GM18507 (cell line): ENCODE measurements at regions not wholly inside any gene's neighbourhood (a gene's known extent, or its start where the extent isn't known, plus 50 kb on each side); places are given as distances from the start of the nearest gene placed in this dataset.

Experiments
- DNase-seq: peaks from one replicate; pipeline ENCODE4 v3.0.0; 2011; ENCODE audit warnings: low read depth; ENCODE audit not compliant: insufficient read length; ENCODE audit errors: extremely low spot score
- FAIRE-seq: peaks from 2 replicates; lab custom pipeline; 2011; peaks lifted over from hg19 to GRCh38; lab: Jason Lieb, UNC

DNA sequence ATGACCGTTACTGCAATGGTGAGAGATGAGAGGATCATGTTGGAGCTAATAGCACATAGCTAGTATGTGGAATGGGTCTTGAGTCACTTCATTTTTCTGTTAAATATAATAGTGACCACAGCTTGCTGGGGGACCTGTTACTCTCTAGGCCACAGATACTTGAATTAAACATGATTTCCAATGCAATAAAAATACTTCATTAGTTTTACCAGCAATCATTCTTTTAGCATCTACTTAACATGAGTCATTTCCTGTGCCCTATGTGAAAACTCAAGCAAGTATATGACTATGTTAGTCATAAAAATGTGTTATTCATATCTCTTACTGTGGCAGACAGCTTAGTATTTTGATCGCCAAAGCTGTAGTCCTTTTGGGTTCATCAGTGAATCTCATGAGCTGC, 798.8 kb downstream of the SLC16A7 start:
- no peak for DNase-seq

DNA sequence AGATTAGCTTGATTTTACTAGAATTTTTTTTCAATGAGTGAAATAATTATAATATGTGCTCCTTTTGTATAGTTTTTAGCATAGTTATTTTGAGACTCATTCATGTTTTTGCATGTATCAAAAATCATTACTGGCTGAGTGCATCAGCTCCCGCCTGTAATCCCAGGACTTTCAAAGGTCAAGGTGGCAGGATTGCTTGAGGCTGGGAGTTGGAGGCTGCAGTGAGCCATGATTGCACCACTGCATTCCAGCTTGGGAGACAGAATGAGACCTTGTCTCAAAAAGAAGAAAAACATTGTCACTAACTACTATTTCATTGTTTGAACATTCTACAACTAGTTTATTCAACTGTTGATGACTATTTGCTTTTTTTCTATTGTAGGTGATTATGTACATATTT, 802.7 kb downstream of the SLC16A7 start:
- FAIRE-seq, result no peak
- no peak for DNase-seq

More for the DNA sequence above, 798.8 kb downstream of the SLC16A7 start:
- no peak for FAIRE-seq

DNA sequence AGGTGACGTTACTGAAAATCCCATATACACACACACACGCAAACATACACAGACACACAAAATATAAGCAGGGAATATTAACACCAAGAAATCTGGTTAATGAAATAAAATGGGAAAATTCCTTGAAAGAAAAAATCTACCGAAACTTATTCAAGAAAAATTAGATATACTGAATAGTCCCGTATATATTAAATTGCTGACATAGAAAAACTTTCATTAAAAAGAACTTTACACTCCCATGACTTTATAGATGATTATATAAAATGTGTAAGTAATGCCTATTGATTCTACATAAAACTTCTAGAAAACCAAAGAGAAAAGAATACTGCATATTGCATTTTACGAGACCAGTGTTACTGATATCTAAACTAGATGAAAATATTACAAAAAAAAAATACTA, 803.2 kb downstream of the SLC16A7 start:
- DNase-seq (no peak), FAIRE-seq (no peak)

DNA sequence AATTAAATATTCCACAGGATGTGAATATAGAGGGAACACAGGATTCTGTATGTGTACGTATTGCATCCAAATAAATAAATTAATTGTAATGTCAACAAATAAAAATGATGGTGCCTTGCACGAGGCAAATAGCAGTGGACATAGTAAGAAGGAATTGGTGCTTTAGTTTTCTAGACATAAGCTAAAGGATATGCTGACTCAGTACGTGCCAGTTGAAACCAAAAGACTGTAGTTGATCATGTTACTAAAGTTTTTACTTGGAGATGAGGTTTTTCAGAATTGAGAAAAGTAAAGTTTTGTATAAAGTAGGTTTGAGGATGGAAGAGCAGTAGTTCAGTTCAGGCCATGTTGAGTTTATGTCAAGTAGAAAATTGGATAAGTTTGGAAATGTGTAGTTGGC, 807.2 kb downstream of the SLC16A7 start:
- DNase-seq (no peak), FAIRE-seq (no peak)

DNA sequence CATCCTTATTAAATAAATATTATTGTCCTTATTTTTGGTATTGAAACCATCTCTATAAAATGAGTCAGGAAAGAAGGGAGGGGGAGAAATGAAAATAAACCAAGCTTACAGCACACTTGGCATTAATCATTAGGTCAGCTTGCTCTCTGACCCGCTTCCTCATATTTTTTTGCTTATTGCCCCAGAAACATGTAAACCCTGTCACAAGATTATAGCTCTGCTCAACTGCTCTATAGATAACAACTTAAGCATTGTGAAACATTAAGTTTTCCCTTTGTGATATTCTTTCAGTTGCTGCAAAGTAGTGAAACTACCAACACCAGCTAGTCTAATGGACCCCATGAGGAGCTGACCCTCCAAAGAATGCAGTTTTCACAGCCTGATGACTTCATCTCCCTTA, 819.5 kb downstream of the SLC16A7 start:
- DNase-seq (no peak), FAIRE-seq (no peak)

DNA sequence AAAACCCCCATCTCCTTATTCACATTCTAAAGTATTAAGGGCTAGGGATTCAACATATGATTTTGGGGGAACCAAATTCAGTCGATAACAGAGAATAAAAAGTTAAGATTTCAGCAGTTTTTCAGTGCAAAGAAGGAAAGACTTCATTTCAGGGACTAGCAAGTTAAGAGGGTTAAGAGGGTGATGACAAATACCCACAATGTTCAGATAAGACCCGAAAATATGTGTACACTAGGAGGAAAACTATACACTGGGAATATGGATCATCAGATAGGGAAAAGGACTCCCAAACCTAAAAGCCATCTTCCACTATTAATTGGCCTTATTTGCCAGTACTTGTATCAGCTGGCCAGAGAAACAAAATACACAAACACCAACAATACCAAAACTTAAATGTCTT, 824.2 kb downstream of the SLC16A7 start:
- FAIRE-seq, result no peak
- DNase-seq, result no peak

DNA sequence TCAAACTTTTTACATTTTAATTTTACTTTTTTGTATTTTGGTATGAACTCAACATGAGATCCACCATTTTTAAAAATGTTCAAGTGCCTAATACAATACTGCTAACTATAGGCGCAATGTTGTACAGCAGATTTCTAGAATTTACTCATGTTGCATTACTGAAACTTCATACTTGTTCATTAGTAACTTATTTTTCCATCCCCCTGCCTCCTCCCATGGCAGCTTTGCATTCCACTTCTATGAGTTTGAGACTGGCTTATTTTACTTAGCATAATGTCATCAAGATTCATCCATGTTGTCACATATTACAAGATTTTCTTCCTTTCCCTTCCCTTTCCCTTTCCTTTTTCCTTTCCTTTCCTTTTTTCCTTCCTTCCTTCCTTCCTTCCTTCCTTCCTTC, 825.9 kb downstream of the SLC16A7 start:
- DNase-seq (no peak), FAIRE-seq (no peak)

DNA sequence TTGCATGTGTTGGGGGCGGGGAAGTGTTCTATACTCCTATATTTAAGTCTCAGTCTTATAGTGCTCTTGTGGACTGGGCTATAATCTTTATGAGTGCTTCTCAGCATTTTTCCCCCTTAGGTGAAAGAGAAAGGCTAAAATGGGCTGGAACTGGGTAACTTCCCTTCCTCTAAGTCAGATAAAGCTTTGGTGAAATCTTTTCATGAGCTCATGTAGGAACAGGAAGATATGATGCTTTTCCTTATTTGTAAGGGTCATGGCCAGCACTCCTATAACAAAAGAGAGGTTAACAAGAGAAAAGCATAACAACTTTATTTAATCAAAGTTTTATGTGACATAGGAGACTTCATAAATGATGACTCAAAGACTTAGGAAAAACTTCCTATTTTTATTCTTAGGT, 841.5 kb downstream of the SLC16A7 start:
- DNase-seq, result no peak
- no peak for FAIRE-seq

DNA sequence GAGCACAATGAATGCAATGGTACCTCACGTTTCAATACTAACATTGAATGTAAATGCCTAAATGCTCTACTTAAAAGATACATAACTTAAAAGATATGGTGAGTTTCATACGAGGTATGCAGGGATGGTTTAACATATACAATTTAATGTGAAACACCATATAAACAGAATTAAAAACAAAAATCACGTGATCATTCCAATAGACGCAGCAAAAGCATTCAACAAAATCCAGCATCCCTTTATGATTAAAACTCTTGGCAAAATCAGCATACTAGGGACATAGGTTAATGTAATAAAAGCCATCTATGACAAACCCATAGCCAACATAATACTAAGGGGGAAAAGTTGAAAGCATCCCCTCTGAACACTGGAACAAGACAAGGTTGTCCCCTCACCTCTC, 845.7 kb downstream of the SLC16A7 start:
- DNase-seq (no peak), FAIRE-seq (no peak)

DNA sequence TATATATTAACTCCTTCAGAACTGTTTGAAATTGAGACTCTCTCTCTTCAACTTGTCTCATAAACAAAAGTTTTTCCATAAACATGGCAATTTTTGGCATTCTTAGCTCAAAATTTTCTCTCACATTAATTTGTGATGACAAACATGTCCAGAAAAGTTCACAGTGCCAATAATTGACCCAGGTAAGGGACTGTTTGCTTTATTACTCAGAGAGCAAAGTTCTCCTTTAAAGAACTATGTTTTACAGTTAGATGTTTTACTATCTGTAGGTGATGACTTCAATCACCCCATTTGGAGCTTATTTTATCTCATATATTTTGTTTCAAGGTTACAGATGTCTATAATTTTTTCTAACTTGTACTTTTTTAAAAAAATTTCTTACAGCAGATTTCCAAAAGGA, 855.6 kb downstream of the SLC16A7 start:
- no peak for DNase-seq

DNA sequence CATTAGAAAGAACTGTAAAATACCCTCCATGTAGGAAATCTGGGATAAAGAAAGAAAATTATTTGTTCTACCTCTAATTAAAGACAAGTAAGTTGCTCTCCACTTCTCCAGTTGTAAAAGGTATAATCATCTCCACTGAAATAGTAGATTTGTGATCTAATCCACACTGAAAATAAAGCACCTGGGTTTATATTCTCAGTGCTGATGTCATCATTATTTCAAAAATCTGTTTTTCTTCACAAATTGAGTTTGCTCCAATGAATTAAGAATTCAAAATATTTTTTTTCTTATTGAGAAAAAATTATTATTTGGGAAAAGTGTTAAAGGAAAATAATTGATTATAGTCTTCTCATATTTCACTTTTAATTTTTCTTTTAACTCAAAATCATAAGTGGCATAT, 869.2 kb downstream of the SLC16A7 start:
- FAIRE-seq, result no peak
- DNase-seq, result no peak

More for the DNA sequence above, 855.6 kb downstream of the SLC16A7 start:
- FAIRE-seq, result no peak

DNA sequence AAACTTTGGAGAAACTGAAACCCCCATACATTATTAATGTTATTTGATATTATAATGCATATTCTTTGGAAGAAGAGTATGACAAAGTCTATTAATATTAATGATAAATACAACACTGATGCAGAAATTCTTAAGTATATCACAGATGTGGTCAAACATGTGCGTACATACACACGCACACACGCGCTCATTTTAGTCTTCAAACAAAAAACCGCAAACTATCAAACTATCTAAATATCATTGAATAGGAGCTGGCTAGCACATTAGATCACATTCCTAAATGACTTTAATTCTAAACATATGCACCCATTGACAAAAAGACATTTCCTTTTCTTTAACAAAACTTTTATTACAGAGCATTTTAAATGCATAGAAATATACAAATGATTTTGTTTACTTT, 872.7 kb downstream of the SLC16A7 start:
- DNase-seq (no peak), FAIRE-seq (no peak)

DNA sequence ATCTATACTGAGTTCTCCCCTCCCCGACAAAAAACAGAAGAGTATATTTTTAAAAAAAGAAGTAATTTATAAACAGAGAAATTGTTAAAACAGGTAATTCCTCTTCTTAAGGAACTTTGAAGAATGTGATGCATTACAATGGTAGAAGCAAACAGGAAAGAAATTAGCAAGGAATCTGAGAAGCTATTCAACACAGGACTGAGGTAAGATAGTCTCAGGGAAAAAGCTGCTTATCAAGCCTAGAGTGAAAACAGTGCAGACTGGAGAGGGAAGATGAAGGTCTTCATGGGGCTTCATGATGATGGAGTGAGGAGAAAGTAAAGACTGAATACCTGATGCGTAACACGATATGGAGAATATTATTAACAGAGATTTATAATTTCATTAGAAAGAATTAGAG, 880.0 kb downstream of the SLC16A7 start:
- DNase-seq (no peak), FAIRE-seq (no peak)

DNA sequence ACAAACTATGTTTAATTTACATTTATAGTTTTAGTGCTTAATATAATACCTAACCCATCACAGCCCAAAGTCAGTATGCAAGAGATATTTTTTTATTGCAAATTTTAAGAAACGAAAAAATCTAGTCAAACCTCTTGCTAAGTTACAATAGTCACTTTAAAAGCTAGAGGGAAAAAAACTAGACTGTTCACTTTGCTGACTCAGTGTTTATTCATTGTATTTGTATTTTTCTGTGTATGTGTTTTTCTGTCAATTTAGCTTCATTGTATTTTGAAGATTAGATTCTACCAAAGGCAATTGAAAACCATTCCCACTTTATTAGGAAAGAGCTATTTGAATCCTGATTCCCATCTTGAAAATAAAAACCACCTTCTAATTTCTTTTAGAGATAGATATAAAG, 891.5 kb downstream of the SLC16A7 start:
- no peak for FAIRE-seq
- DNase-seq, result no peak

DNA sequence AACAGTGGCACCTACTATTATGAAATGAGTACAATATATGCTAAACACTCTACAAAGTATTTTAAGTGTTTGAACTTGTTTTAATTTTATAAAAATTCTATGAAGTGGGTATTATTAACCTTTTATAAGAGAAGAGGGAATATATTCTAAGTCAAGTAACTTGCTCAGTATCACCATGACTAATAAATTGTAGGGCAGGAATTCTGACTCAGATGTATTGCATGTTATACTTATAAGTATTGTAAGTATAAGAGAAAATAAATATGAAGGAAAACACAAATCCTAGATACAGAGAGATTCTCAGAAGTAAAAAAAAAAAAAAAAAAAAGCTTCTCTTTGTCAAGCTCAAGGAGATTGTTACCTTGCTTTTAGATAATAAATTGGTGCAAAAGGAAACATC, 893.2 kb downstream of the SLC16A7 start:
- FAIRE-seq (no peak), DNase-seq (no peak)

DNA sequence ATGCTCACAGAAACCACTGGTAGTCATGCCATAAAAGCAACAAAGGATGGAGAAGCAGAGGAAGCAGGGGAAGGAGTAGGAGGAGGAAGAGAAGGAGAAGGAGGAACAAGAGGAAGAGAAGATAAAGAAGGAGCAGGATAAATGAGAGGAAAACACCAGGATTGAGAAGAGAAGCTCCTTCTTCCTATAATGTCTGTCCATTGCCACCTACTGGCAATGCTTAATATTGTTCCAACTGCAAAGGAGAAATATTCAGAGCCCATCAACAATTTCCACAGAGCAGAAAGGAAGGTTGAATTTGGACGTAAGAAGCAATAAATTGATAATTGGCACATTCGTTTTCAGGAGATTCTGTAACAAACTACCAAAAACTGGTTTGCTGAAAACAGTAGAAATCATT, 898.4 kb downstream of the SLC16A7 start:
- FAIRE-seq, result no peak
- no peak for DNase-seq

DNA sequence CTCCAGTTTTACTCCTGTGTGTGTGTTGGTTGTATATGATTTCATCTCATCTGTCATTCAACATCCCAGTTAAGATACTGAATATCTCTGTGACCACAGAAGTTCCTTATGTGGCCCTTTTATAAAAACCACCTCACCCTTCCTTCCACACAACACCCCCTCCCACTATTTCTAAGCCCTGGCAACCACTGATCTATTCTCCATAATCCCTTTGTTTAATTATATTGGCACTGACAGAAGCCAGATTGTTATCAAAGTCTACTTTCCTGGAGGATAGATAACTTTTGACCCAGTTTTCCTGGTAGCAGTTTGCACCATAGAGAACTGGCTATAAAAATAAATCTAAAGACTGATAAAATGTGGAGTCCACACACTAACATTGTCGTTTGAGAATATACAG, 902.8 kb downstream of the SLC16A7 start:
- no peak for FAIRE-seq

DNA sequence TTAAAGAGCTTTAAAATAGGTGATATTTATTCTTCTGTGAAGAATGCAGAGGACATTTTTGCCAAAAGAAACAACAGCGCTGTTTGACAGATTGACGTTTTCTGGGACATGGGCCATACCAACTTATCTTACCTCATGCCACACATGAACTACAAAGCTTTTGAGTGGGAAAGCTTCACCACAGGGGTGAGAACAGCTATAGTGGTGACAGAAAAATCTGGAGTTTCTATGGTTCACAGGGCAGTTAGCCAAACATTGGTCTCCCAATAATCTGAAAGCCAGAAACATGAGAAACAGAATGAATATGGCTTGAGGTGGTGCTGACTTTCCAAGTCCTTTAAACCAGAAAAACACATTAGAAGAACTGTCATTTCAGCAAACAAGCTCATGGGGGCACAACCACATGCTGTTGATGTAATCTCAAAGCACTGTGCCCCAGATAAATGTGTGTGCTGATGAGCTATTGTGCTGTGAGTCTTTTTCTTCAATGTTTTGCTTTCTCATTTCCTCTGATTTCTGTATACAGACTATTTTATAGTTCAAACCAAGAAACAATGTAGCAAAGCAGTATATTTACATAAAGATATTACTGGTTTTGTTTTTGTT, 905.4 kb downstream of the SLC16A7 start:
- FAIRE-seq (no peak), DNase-seq (no peak)

More for the DNA sequence above, 902.8 kb downstream of the SLC16A7 start:
- DNase-seq, result no peak

DNA sequence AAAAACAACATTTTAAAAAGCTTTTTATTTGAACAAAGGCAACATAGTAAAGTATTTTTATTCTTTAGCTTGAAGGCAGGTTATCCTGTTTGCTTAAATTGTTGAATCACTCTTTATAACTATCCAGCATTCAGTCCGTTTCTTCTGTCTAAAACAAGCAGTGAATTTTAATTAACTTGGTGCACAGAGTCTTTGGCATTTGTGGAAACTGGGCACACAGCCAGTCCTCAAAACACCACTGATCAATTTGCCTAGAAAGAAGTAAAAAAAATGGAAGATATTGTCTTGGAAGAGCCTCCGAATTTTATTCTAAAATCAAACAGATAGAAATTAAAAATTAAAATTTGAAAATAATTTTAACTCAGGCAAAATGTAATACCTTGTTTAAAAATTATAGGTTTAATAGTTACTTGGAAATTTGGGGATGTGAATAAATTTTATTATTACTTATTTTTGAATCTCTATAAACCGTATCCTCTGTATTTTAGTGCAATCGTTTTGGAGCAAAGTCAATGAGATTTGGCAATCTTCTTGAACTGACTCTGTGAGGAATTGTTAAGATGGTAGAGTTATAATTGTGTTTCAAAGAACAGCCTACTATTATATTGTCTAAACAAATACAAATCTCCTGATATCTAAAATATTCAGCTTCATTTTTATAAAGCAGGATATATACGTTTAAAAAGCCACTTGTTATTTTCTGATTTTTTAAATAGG, 927.0 kb downstream of the SLC16A7 start:
- FAIRE-seq, result no peak
- DNase-seq, result no peak

DNA sequence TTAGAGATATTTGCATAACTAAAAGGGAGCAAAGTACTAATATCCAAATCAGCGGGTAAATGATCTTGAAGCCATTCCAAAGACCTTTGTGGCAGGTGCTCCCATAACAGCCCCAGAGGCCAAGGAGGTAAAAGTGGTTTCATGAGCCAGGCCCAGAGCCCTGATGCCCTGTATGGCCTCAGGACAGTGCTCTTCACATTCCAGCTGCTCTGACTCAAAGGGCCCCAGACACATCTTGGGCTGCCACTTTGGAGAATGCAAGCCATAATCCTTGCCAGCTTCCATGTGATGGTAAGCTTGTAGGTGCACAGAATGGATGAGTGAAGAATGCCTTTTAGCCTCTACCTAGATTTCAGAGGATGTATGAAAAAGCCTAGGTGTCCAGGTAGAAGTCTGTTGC, 933.4 kb downstream of the SLC16A7 start:
- DNase-seq (no peak), FAIRE-seq (no peak)

DNA sequence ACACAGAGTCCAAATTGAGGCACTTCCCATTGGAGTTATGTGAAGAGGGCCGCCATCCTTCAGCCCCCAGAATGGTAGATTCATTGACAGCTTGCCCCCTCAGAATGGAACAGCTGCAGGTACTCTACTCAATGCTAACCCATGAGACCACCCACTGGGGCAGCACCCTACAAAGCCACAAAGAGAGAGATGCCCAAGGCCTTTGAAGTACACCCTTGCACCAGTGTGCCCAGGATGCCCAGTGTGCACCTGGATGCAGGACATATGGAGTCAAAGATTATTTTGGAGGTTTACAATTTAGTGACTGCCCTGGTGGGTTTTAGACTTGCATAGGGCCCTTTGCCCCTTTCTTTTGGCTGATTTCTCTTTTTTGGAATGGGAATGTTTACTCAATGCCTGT, 933.9 kb downstream of the SLC16A7 start:
- DNase-seq (no peak), FAIRE-seq (no peak)

DNA sequence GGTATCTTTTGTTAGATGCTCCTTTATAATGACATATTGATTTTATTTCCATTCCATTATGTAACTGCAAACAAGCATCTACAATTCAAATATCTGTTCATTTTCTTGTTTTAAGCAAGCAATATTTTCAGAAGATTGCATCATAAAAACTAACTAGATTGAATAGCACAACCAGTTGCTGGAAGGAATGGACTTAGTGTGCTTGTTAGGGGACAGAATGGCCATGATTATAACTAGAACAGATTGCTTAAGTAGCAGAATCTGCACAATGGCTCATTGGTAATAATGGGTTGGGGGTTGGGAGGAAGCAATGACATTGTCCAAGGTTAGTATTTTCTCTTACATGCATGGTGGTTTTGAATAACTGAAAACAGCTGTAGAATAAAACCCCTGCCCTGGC, 939.5 kb downstream of the SLC16A7 start:
- FAIRE-seq, result no peak

More for the DNA sequence above, 939.5 kb downstream of the SLC16A7 start:
- DNase-seq, result no peak
